B cell (primary cell): ENCODE measurements at regions not wholly inside any gene's neighbourhood (a gene's known extent, or its start where the extent isn't known, plus 50 kb on each side); places are given as distances from the start of the nearest gene placed in this dataset.

Experiments
- EZH2 ChIP-seq: IDR thresholded peaks from 2 replicates; pipeline ENCODE4 v1.6.1; 2012; ENCODE audit warnings: borderline replicate concordance, low read depth, mild to moderate bottlenecking, moderate library complexity, low read length; ENCODE audit not compliant: insufficient read depth, poor library complexity, severe bottlenecking
- TF ChIP-seq, protein P1 (sequence below): fragments of 200-600 bp; IDR thresholded peaks from one replicate; pipeline ENCODE4 v1.8.0; 2022; ENCODE audit warnings: antibody characterized with exemption, mild to moderate bottlenecking

DNA sequence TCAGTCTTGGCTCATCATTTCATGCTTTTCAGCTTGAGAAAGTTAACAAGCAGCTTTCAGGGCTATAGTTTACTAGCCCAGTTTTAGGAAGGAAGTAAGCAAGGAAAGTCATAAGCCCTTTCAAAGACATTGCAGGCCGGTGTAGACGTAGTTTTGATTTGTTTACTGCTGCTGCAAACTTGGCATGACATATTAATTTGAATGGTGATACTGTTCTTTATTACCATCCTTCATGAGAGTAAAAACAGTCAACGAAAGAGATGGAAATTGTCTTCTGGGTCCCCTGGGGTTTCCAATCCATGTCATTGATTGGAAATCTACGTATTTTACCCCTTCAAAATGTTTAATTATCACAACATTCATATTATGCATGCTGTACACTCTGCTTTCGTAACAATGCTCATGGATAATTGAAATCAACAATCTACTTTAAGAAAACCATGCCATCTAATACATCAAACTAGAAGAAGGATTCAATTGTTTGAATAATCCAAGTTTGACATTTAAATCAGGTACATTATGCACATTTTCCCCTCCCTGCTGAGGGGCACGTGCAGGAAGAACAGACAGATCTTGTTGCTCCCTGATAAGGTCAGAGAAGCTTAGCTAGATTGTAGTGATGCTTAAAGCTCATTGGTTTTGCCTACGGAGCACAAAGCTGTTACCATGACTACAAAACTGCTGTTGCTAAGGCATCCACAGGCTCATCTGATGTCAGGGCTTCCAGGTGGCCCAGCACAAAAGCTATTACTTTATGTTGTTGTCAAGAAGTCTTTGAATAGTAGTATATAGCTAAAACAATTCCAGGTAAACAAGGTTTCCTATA is 139.9 kb upstream of the PRLR start:
- TF ChIP-seq, protein P1, sequence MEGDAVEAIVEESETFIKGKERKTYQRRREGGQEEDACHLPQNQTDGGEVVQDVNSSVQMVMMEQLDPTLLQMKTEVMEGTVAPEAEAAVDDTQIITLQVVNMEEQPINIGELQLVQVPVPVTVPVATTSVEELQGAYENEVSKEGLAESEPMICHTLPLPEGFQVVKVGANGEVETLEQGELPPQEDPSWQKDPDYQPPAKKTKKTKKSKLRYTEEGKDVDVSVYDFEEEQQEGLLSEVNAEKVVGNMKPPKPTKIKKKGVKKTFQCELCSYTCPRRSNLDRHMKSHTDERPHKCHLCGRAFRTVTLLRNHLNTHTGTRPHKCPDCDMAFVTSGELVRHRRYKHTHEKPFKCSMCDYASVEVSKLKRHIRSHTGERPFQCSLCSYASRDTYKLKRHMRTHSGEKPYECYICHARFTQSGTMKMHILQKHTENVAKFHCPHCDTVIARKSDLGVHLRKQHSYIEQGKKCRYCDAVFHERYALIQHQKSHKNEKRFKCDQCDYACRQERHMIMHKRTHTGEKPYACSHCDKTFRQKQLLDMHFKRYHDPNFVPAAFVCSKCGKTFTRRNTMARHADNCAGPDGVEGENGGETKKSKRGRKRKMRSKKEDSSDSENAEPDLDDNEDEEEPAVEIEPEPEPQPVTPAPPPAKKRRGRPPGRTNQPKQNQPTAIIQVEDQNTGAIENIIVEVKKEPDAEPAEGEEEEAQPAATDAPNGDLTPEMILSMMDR, result no peak
- no peak for TF ChIP-seq EZH2
